ENCODE measurements at regions not wholly inside any gene's neighbourhood (a gene's known extent, or its start where the extent isn't known, plus 50 kb on each side); places are given as distances from the start of the nearest gene placed in this dataset.

DNA sequence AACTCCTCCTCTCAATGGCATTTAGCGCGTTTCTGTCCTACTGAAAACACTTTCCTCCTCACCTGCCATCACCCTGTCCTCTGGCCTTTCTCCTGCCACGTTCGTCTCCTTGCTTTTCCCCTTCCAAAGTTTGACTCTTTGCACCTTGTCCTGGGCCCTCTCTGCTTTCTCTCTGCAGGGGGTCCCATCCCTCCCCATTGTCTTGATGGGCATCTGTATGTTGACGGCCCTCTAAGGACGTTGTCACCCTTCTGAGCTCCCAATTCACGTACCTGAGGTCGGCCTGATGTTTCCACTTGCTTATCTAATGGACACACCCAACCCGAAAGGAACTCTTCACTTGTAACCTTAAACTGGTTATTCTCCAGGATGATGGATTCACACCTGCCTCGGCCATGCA, 170.4 kb downstream of the WSCD1 start:
- no peak for TF ChIP-seq EP300 (IDR thresholded peaks at IDR 0.05)
- TF ChIP-seq CTCF (IDR thresholded peaks at IDR 0.05) = no peak
- TF ChIP-seq POLR2A (IDR thresholded peaks at IDR 0.05) = no peak
